ENCODE measurements at regions not wholly inside any gene's neighbourhood (a gene's known extent, or its start where the extent isn't known, plus 50 kb on each side); places are given as distances from the start of the nearest gene placed in this dataset.

DNA sequence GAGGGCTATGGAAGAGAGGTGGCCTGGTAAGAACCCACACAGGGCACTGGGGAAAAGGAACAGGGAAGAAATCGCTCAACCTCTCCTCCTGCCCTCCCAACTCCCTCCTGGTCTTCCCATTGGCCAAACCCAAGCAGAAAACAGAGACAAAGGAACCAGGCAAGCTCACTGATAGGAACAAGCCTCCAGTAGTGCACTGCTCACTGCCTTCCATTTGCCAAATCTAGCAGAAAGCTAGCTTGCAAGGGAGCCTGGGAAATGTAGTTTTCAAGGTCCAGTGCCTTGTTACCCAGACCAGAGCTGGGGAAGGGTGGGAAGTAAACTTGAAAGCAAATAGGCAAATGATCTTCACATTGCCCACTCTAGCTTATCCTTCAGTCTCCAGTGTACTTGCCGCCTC is 556.1 kb upstream of the AUTS2 start:
- Histone ChIP-seq H3K9me3 (peaks cover 0 to 21% (median 0%) of the 10 kb centered on the region in 3 donors), H3K4me3 (no peak overlapping the region), H3K27ac (no peak overlapping the region), H3K36me3 (no peaks in the 10 kb centered on the region), H3K4me1 (no peaks in the 10 kb centered on the region), H3K27me3 (no peaks in the 10 kb centered on the region)
- intact Hi-C loops (cut with DNase I; ENCODE audit: low total_unique reads) = no loop called here
- TF ChIP-seq, protein P1, sequence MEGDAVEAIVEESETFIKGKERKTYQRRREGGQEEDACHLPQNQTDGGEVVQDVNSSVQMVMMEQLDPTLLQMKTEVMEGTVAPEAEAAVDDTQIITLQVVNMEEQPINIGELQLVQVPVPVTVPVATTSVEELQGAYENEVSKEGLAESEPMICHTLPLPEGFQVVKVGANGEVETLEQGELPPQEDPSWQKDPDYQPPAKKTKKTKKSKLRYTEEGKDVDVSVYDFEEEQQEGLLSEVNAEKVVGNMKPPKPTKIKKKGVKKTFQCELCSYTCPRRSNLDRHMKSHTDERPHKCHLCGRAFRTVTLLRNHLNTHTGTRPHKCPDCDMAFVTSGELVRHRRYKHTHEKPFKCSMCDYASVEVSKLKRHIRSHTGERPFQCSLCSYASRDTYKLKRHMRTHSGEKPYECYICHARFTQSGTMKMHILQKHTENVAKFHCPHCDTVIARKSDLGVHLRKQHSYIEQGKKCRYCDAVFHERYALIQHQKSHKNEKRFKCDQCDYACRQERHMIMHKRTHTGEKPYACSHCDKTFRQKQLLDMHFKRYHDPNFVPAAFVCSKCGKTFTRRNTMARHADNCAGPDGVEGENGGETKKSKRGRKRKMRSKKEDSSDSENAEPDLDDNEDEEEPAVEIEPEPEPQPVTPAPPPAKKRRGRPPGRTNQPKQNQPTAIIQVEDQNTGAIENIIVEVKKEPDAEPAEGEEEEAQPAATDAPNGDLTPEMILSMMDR (IDR thresholded peaks at IDR 0.05) = no peak
- no peak for DNase-seq

GRCh38 chr7:69047151-69047754 is 551.0 kb upstream of the AUTS2 start:
- H3K4me3 ChIP-seq = no peak overlapping the region
- H3K4me1 ChIP-seq = no peaks in the 10 kb centered on the region
- H3K9me3 ChIP-seq = peaks cover 0 to 12% (median 0%) of the 10 kb centered on the region in 3 donors
- intact Hi-C loops (cut with DNase I; ENCODE audit: low total_unique reads) = no loop called here
- DNase-seq = no peak
- peaks cover 0 to 2% of the 10 kb centered on the region in 2 donors for H3K27me3 ChIP-seq
- no peak overlapping the region for H3K27ac ChIP-seq
- H3K36me3 ChIP-seq = no peaks in the 10 kb centered on the region
- TF ChIP-seq, protein P1 (IDR thresholded peaks at IDR 0.05) = no peak

GRCh38 chr7:69049326-69049725 is 548.9 kb upstream of the AUTS2 start:
- H3K4me1 ChIP-seq = no peaks in the 10 kb centered on the region
- no peaks in the 10 kb centered on the region for H3K36me3 ChIP-seq
- TF ChIP-seq, protein P1 (IDR thresholded peaks at IDR 0.05) = no peak
- no peak for DNase-seq
- peaks cover 0 to 3% (median 0%) of the 10 kb centered on the region in 3 donors for H3K9me3 ChIP-seq
- no peak overlapping the region for H3K27ac ChIP-seq
- H3K4me3 ChIP-seq = no peak overlapping the region
- intact Hi-C loops (cut with DNase I; ENCODE audit: low total_unique reads) = no loop called here
- H3K27me3 ChIP-seq = peaks cover 0 to 2% of the 10 kb centered on the region in 2 donors

GRCh38 chr7:69052447-69052846 is 545.8 kb upstream of the AUTS2 start:
- intact Hi-C loops (cut with DNase I; ENCODE audit: low total_unique reads) = no loop called here
- Histone ChIP-seq H3K27me3 (peaks cover 0 to 2% of the 10 kb centered on the region in 2 donors), H3K27ac (no peak overlapping the region), H3K36me3 (no peaks in the 10 kb centered on the region), H3K4me3 (no peak overlapping the region), H3K4me1 (no peaks in the 10 kb centered on the region), H3K9me3 (no peaks in the 10 kb centered on the region)
- no peak for DNase-seq
- TF ChIP-seq, protein P1 (IDR thresholded peaks at IDR 0.05) = no peak

DNA sequence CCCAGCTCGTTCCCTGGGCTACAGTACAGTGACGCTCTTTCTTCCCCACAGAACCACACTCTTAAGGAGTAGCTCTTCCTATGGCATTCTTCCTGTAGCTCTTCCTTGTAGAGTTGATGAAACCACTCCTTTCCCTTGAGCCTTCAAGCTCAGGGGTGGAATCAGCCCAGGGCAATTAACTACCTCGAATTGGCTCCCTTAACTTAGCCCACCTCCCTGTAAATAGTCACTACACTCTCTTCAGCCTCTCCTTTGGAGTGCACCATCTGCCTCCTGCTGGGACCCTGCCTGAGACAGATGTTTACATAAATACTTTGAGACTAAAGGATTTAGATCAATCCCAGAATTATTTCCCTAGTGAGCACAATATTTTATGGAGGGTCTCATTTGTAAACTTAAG is 537.8 kb upstream of the AUTS2 start:
- Histone ChIP-seq H3K9me3 (peaks cover 0 to 3% (median 0%) of the 10 kb centered on the region in 3 donors), H3K27ac (no peak overlapping the region), H3K4me3 (no peak overlapping the region), H3K4me1 (no peaks in the 10 kb centered on the region), H3K36me3 (no peaks in the 10 kb centered on the region), H3K27me3 (no peaks in the 10 kb centered on the region)
- TF ChIP-seq, protein P1 (IDR thresholded peaks at IDR 0.05) = no peak
- no peak for DNase-seq
- intact Hi-C loops (cut with DNase I; ENCODE audit: low total_unique reads) = no loop called here
